K562 (cell line): ENCODE measurements at regions not wholly inside any gene's neighbourhood (a gene's known extent, or its start where the extent isn't known, plus 50 kb on each side); places are given as distances from the start of the nearest gene placed in this dataset.

ENCODE experiments used
- BRF1 ChIP-seq: IDR thresholded peaks from 3 replicates; pipeline ENCODE4 v1.6.1; 2011; ENCODE audit warnings: borderline replicate concordance, mild to moderate bottlenecking; ENCODE audit not compliant: insufficient read length; ENCODE audit errors: extremely low read depth
- CHD2 ChIP-seq: IDR thresholded peaks from 2 replicates; pipeline ENCODE4 v1.6.1; 2011; ENCODE audit warnings: low read depth, low read length
- ETV6 ChIP-seq, 3 experiments: fragments of 150-350 bp in 1 of 3; sonication (generic) in 1 of 3; formaldehyde crosslinking in 1 of 3; IDR thresholded peaks; 2 replicates each; pipeline versions ENCODE4 v1.6.1 to v1.8.0; 2014 to 2022; ENCODE audit warnings: borderline replicate concordance in 2 of 3, low read depth in 2 of 3, antibody characterized with exemption in 1 of 3, low read length in 1 of 3, mild to moderate bottlenecking in 1 of 3, missing genetic modification reagents in 1 of 3
- SP1 ChIP-seq: sonication (generic); formaldehyde crosslinking; IDR thresholded peaks from 2 replicates; pipeline ENCODE4 v1.8.1; 2022; ENCODE audit warnings: mild to moderate bottlenecking, missing genetic modification reagents
- TBL1XR1 ChIP-seq, 2 experiments: IDR thresholded peaks; 2 replicates each; pipeline ENCODE4 v1.6.1; 2012; ENCODE audit warnings: improper control_type of control experiment in 2 of 2, low read length in 2 of 2, mild to moderate bottlenecking in 1 of 2
- TCF7 ChIP-seq: sonication (generic); IDR thresholded peaks from 2 replicates; pipeline ENCODE4 v1.6.1; 2016; ENCODE audit warnings: antibody characterized with exemption, borderline replicate concordance
- TF ChIP-seq, protein P1 (sequence below), 3 experiments: IDR thresholded peaks in 2 of 3; conservative IDR thresholded peaks in 1 of 3; 2 replicates each; pipeline ENCODE4 v1.5.1; 2011 to 2012; ENCODE audit warnings: low read length in 3 of 3, mild to moderate bottlenecking in 3 of 3, control low read depth in 2 of 3, improper control_type of control experiment in 1 of 3, inconsistent platforms in 1 of 3, low read depth in 1 of 3, mixed read lengths in 1 of 3, moderate library complexity in 1 of 3; ENCODE audit not compliant: insufficient read depth in 2 of 3

DNA sequence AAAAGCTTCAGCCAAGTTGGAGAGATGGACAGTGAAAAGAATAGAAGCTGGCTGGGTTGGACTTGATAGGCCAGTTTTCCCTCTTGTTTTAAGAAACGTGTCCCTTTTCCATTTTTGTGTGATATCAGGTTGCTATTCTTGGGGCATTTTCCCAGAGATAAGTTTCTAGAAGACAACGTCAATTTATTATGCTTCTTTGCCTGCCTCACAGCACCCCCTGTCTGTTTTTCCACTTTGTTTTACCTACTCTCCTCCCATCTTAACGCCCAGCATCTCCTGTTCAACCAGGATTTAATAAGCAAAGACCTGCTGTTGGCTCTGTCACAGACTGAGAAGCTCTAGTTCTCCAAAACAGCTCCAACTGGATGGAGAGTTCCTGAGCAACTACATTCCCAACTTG lies 317.8 kb upstream of the ZNF521 start:
- TF ChIP-seq, protein P1, sequence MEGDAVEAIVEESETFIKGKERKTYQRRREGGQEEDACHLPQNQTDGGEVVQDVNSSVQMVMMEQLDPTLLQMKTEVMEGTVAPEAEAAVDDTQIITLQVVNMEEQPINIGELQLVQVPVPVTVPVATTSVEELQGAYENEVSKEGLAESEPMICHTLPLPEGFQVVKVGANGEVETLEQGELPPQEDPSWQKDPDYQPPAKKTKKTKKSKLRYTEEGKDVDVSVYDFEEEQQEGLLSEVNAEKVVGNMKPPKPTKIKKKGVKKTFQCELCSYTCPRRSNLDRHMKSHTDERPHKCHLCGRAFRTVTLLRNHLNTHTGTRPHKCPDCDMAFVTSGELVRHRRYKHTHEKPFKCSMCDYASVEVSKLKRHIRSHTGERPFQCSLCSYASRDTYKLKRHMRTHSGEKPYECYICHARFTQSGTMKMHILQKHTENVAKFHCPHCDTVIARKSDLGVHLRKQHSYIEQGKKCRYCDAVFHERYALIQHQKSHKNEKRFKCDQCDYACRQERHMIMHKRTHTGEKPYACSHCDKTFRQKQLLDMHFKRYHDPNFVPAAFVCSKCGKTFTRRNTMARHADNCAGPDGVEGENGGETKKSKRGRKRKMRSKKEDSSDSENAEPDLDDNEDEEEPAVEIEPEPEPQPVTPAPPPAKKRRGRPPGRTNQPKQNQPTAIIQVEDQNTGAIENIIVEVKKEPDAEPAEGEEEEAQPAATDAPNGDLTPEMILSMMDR (IDR thresholded peaks at IDR 0.05 in 2 of 3, conservative IDR thresholded peaks at IDR 0.05 in 1 of 3; ENCODE audit: insufficient read depth in 2 of 3, low read depth in 1 of 3, low read length in 3 of 3), result 0 out of 6 replicates have a peak, but pooled peaks of 1 of the 3 experiments have one; percentile 5
- TF ChIP-seq SP1 (CRISPR knock-in tag), result no peak
- TF ChIP-seq TBL1XR1 (IDR thresholded peaks at IDR 0.05; ENCODE audit: low read length in 2 of 2), result no peak
- no peak for TF ChIP-seq TCF7
- no peak for TF ChIP-seq BRF1
- no peak for TF ChIP-seq CHD2
- TF ChIP-seq ETV6 (IDR thresholded peaks at IDR 0.05; ENCODE audit: borderline replicate concordance in 1 of 2, low read depth in 2 of 2, low read length in 1 of 2), result no peak
- no peak for TF ChIP-seq ETV6 (CRISPR knock-in tag; IDR thresholded peaks at IDR 0.05; ENCODE audit: borderline replicate concordance)
